SK-N-MC (cell line): ENCODE measurements at regions not wholly inside any gene's neighbourhood (a gene's known extent, or its start where the extent isn't known, plus 50 kb on each side); places are given as distances from the start of the nearest gene placed in this dataset.

Source experiments
- EZH2 ChIP-seq: fragments of 200-600 bp; sonication (generic); IDR thresholded peaks from one replicate; pipeline ENCODE4 v1.6.1; 2017; ENCODE audit warnings: antibody characterized with exemption
- FOXP2 ChIP-seq: optimal IDR thresholded peaks from 2 replicates; pipeline ENCODE3; 2011; ENCODE audit warnings: mild to moderate bottlenecking, moderate library complexity; ENCODE audit not compliant: insufficient read depth; ENCODE audit errors: extremely low read length, control extremely low read depth
- POLR2AphosphoS5 ChIP-seq: IDR thresholded peaks from 2 replicates; pipeline ENCODE4 v1.6.1; 2012; ENCODE audit warnings: mild to moderate bottlenecking, low read depth, low read length, borderline replicate concordance

- TF ChIP-seq POLR2AphosphoS5 (no peak), EZH2 (no peak), FOXP2 (no peak)
These were observed 592.2 kb downstream of the ETNK1 start for GRCh38 chr12:23217158-23217557.
